Central memory CD8-positive, alpha-beta T cell (primary cell): ENCODE measurements at regions not wholly inside any gene's neighbourhood (a gene's known extent, or its start where the extent isn't known, plus 50 kb on each side); places are given as distances from the start of the nearest gene placed in this dataset.

ENCODE experiments used
- ATAC-seq: fragments of 150-1000 bp; cut with Tn5 transposase; replicated peaks from 2 replicates; pipeline ENCODE4 v1.10.0; 2022; ENCODE audit warnings: mild to moderate bottlenecking, moderate FRiP score, moderate number of reproducible peaks; ENCODE audit not compliant: poor library complexity, severe bottlenecking; ENCODE audit errors: extremely low read depth
- DNase-seq, 2 donors: peaks; one replicate each; pipeline ENCODE4 v3.0.0; 2021; ENCODE audit warnings: low spot score in 2 of 2
- H3K27ac Mint-ChIP-seq: one replicate; pipeline ENCODE4 v1.8.0; 2022; ENCODE audit warnings: low read depth, mild to moderate bottlenecking, moderate library complexity, mixed read lengths
- H3K27me3 Mint-ChIP-seq: one replicate; pipeline ENCODE4 v1.8.0; 2022; ENCODE audit warnings: mixed read lengths
- H3K36me3 Mint-ChIP-seq: one replicate; pipeline ENCODE4 v1.8.0; 2022; ENCODE audit warnings: mild to moderate bottlenecking, moderate library complexity, mixed read lengths; ENCODE audit not compliant: insufficient read depth
- H3K4me1 Mint-ChIP-seq: one replicate; pipeline ENCODE4 v1.8.0; 2022; ENCODE audit warnings: mixed read lengths
- H3K4me3 Mint-ChIP-seq: one replicate; pipeline ENCODE4 v1.8.0; 2022; ENCODE audit warnings: mild to moderate bottlenecking, moderate library complexity, mixed read lengths
- H3K9me3 Mint-ChIP-seq: one replicate; pipeline ENCODE4 v1.8.0; 2022; ENCODE audit warnings: mixed read lengths

- DNase-seq (no peak), ATAC-seq (no peak)
- no peaks in the 10 kb centered on the region for H3K4me1 Mint-ChIP-seq
- no peak overlapping the region for H3K4me3 Mint-ChIP-seq
- H3K27me3 Mint-ChIP-seq: no peaks in the 10 kb centered on the region
- no peak overlapping the region for H3K27ac Mint-ChIP-seq
- H3K36me3 Mint-ChIP-seq: no peaks in the 10 kb centered on the region
- peaks cover 6% of the 10 kb centered on the region for H3K9me3 Mint-ChIP-seq
Measured at GRCh38 chr2:147500819-147501395, 343.9 kb upstream of the ACVR2A start.

GRCh38 chr2:147500229-147500628, 344.6 kb upstream of the ACVR2A start:
- Mint-ChIP-seq H3K36me3 (no peaks in the 10 kb centered on the region), H3K27ac (peak overlapping the region; percentile 22), H3K4me1 (no peaks in the 10 kb centered on the region), H3K9me3 (peaks cover 6% of the 10 kb centered on the region), H3K4me3 (no peak overlapping the region), H3K27me3 (no peaks in the 10 kb centered on the region)
- DNase-seq (no peak), ATAC-seq (peak; percentile 54)

GRCh38 chr2:147499785-147500184, 345.0 kb upstream of the ACVR2A start:
- H3K9me3 Mint-ChIP-seq: peaks cover 6% of the 10 kb centered on the region
- no peak overlapping the region for H3K4me3 Mint-ChIP-seq
- H3K4me1 Mint-ChIP-seq: no peaks in the 10 kb centered on the region
- no peaks in the 10 kb centered on the region for H3K27me3 Mint-ChIP-seq
- ATAC-seq: no peak
- no peaks in the 10 kb centered on the region for H3K36me3 Mint-ChIP-seq
- no peak for DNase-seq
- peak overlapping the region; percentile 22 for H3K27ac Mint-ChIP-seq

GRCh38 chr2:147495734-147496133, 349.1 kb upstream of the ACVR2A start:
- DNase-seq: no peak
- Mint-ChIP-seq H3K4me1 (peaks cover 1% of the 10 kb centered on the region), H3K9me3 (peaks cover 6% of the 10 kb centered on the region), H3K27me3 (no peaks in the 10 kb centered on the region), H3K36me3 (no peaks in the 10 kb centered on the region), H3K27ac (no peak overlapping the region), H3K4me3 (no peak overlapping the region)
- no peak for ATAC-seq

GRCh38 chr2:147492471-147492870, 352.4 kb upstream of the ACVR2A start:
- ATAC-seq (no peak), DNase-seq (no peak)
- Mint-ChIP-seq H3K27me3 (no peaks in the 10 kb centered on the region), H3K9me3 (peaks cover 6% of the 10 kb centered on the region), H3K4me1 (peaks cover 6% of the 10 kb centered on the region), H3K4me3 (no peak overlapping the region), H3K27ac (no peak overlapping the region), H3K36me3 (peaks cover 2% of the 10 kb centered on the region)

GRCh38 chr2:147491506-147491905, 353.3 kb upstream of the ACVR2A start:
- Mint-ChIP-seq H3K27ac (no peak overlapping the region), H3K4me3 (no peak overlapping the region)
- ATAC-seq: no peak

GRCh38 chr2:147490401-147491261, 354.2 kb upstream of the ACVR2A start:
- ATAC-seq: no peak
- peaks cover 2% of the 10 kb centered on the region for H3K36me3 Mint-ChIP-seq
- no peaks in the 10 kb centered on the region for H3K9me3 Mint-ChIP-seq
- H3K27ac Mint-ChIP-seq: no peak overlapping the region
- no peaks in the 10 kb centered on the region for H3K27me3 Mint-ChIP-seq
- DNase-seq: no peak
- peaks cover 6% of the 10 kb centered on the region for H3K4me1 Mint-ChIP-seq
- H3K4me3 Mint-ChIP-seq: peak overlapping the region; percentile 32

More at GRCh38 chr2:147491506-147491905, 353.3 kb upstream of the ACVR2A start:
- H3K4me1 Mint-ChIP-seq: peaks cover 6% of the 10 kb centered on the region
- no peaks in the 10 kb centered on the region for H3K27me3 Mint-ChIP-seq
- DNase-seq: no peak
- H3K9me3 Mint-ChIP-seq: no peaks in the 10 kb centered on the region
- H3K36me3 Mint-ChIP-seq: peaks cover 2% of the 10 kb centered on the region

GRCh38 chr2:147488472-147488871, 356.4 kb upstream of the ACVR2A start:
- H3K4me3 Mint-ChIP-seq: no peak overlapping the region
- no peak for ATAC-seq
- no peaks in the 10 kb centered on the region for H3K27me3 Mint-ChIP-seq
- H3K27ac Mint-ChIP-seq: no peak overlapping the region
- peaks cover 6% of the 10 kb centered on the region for H3K4me1 Mint-ChIP-seq
- peaks cover 2% of the 10 kb centered on the region for H3K36me3 Mint-ChIP-seq
- no peaks in the 10 kb centered on the region for H3K9me3 Mint-ChIP-seq
- no peak for DNase-seq

GRCh38 chr2:147487978-147488289, 356.9 kb upstream of the ACVR2A start:
- no peaks in the 10 kb centered on the region for H3K9me3 Mint-ChIP-seq
- no peak for ATAC-seq
- H3K27me3 Mint-ChIP-seq: no peaks in the 10 kb centered on the region
- DNase-seq: no peak
- H3K36me3 Mint-ChIP-seq: peaks cover 2% of the 10 kb centered on the region
- H3K27ac Mint-ChIP-seq: no peak overlapping the region
- peaks cover 6% of the 10 kb centered on the region for H3K4me1 Mint-ChIP-seq
- H3K4me3 Mint-ChIP-seq: no peak overlapping the region

GRCh38 chr2:147487286-147487977, 357.4 kb upstream of the ACVR2A start:
- H3K4me3 Mint-ChIP-seq: no peak overlapping the region
- no peaks in the 10 kb centered on the region for H3K9me3 Mint-ChIP-seq
- ATAC-seq (no peak), DNase-seq (no peak)
- no peak overlapping the region for H3K27ac Mint-ChIP-seq
- H3K36me3 Mint-ChIP-seq: peaks cover 2% of the 10 kb centered on the region
- H3K27me3 Mint-ChIP-seq: no peaks in the 10 kb centered on the region
- H3K4me1 Mint-ChIP-seq: peaks cover 6% of the 10 kb centered on the region

GRCh38 chr2:147485210-147485851, 359.5 kb upstream of the ACVR2A start:
- no peak for ATAC-seq
- Mint-ChIP-seq H3K27ac (no peak overlapping the region), H3K27me3 (no peaks in the 10 kb centered on the region), H3K36me3 (peaks cover 2% of the 10 kb centered on the region), H3K9me3 (no peaks in the 10 kb centered on the region), H3K4me3 (no peak overlapping the region), H3K4me1 (peaks cover under 1% of the 10 kb centered on the region)
- DNase-seq: no peak

- H3K4me1 Mint-ChIP-seq: no peaks in the 10 kb centered on the region
- H3K27ac Mint-ChIP-seq: no peak overlapping the region
- DNase-seq: no peak
- no peaks in the 10 kb centered on the region for H3K27me3 Mint-ChIP-seq
- H3K4me3 Mint-ChIP-seq: no peak overlapping the region
- no peaks in the 10 kb centered on the region for H3K36me3 Mint-ChIP-seq
- ATAC-seq: no peak
- no peaks in the 10 kb centered on the region for H3K9me3 Mint-ChIP-seq
Measured at GRCh38 chr2:147483911-147484310, 360.9 kb upstream of the ACVR2A start.
